Adrenal gland (tissue), 5 donors: ENCODE measurements at regions not wholly inside any gene's neighbourhood (a gene's known extent, or its start where the extent isn't known, plus 50 kb on each side); places are given as distances from the start of the nearest gene placed in this dataset.

Experiments
- POLR2A ChIP-seq, 2 donors: fragments of 450-650 bp; IDR thresholded peaks; one replicate each; pipeline ENCODE4 v1.6.1; 2017; ENCODE audit warnings: antibody characterized with exemption in 2 of 2, mild to moderate bottlenecking in 2 of 2, moderate library complexity in 1 of 2
- TF ChIP-seq, protein P1 (sequence below), 6 experiments: fragments of 450-650 bp in 4 of 6; fragments of 200-600 bp in 2 of 6; sonication (generic) in 1 of 6; IDR thresholded peaks; 1 replicate in 5 of 6; 2 replicates in 1 of 6; pipeline versions ENCODE4 v1.5.1 to v1.8.0; 2016 to 2021; ENCODE audit warnings: antibody characterized with exemption in 6 of 6, mild to moderate bottlenecking in 2 of 6, moderate library complexity in 1 of 6
- donor health status: DM: no; HTN: no; CAD: no.

GRCh38 chr6:25086500-25087091, 150.8 kb upstream of the RIPOR2 start:
- no peak for TF ChIP-seq POLR2A (IDR thresholded peaks at IDR 0.05)
- TF ChIP-seq, protein P1, sequence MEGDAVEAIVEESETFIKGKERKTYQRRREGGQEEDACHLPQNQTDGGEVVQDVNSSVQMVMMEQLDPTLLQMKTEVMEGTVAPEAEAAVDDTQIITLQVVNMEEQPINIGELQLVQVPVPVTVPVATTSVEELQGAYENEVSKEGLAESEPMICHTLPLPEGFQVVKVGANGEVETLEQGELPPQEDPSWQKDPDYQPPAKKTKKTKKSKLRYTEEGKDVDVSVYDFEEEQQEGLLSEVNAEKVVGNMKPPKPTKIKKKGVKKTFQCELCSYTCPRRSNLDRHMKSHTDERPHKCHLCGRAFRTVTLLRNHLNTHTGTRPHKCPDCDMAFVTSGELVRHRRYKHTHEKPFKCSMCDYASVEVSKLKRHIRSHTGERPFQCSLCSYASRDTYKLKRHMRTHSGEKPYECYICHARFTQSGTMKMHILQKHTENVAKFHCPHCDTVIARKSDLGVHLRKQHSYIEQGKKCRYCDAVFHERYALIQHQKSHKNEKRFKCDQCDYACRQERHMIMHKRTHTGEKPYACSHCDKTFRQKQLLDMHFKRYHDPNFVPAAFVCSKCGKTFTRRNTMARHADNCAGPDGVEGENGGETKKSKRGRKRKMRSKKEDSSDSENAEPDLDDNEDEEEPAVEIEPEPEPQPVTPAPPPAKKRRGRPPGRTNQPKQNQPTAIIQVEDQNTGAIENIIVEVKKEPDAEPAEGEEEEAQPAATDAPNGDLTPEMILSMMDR (IDR thresholded peaks at IDR 0.05), result no peak
